GM12878 (cell line): ENCODE measurements at regions not wholly inside any gene's neighbourhood (a gene's known extent, or its start where the extent isn't known, plus 50 kb on each side); places are given as distances from the start of the nearest gene placed in this dataset.

Experiments
- ATAC-seq: fragments of 200-7000 bp; cut with Tn5 transposase; 3 replicates; pipeline ENCODE4 v1.9.1; 2020; ENCODE audit warnings: mild to moderate bottlenecking, moderate library complexity
- BruUV-seq: library from RNA; stranded (reverse); fragments of 400-500 nt; replicated peaks from 2 replicates; lab custom pipeline; 2021; lab: Mats Ljungman, UMichigan
- CTCF ChIA-PET: fragments of 300-600 bp; sonication (Branson Sonifier 250); formaldehyde crosslinking; extraction: SDS; loops from one replicate; lab custom pipeline; 2021; ENCODE audit warnings: inconsistent platforms; lab: Yijun Ruan, JAX
- POLR2A ChIA-PET: fragments of 350-600 bp; formaldehyde crosslinking; extraction: SDS; loops from one replicate; lab custom pipeline; 2021; ENCODE audit warnings: inconsistent platforms; lab: Charles Lee
- RAD21 ChIA-PET: fragments of 300-600 bp; sonication (Branson Sonifier 250); formaldehyde crosslinking; loops from one replicate; lab custom pipeline; 2023; ENCODE audit warnings: antibody characterized with exemption; ENCODE audit not compliant: unreplicated experiment; lab: Charles Lee
- SMC1A ChIA-PET: fragments of 300-600 bp; sonication (Branson Sonifier 250); formaldehyde crosslinking; loops from one replicate; lab custom pipeline; 2023; ENCODE audit not compliant: unreplicated experiment, uncharacterized antibody; lab: Charles Lee
- DNase-seq: peaks from one replicate; pipeline ENCODE4 v3.0.0-alpha.2; 2011; ENCODE audit warnings: low read depth, low spot score
- FAIRE-seq: peaks from 3 replicates; lab custom pipeline; 2011; peaks lifted over from hg19 to GRCh38; lab: Jason Lieb, UNC
- H2AFZ ChIP-seq: 2 replicates; pipeline ENCODE4 v1.6.0; 2011; ENCODE audit warnings: low read depth, low read length, control low read depth; ENCODE audit not compliant: control insufficient read depth
- H3K27ac ChIP-seq: 2 replicates; pipeline ENCODE4 v1.5.1; 2011; ENCODE audit warnings: control low read depth; ENCODE audit not compliant: control insufficient read depth, insufficient read depth
- H3K27me3 ChIP-seq, 2 experiments: replicated peaks in 1 of 2; 2 replicates each; pipeline versions ENCODE4 v1.6.0 to v1.6.1; 2011; ENCODE audit warnings: low read length in 1 of 2; ENCODE audit not compliant: control insufficient read depth in 2 of 2, insufficient read depth in 2 of 2
- H3K36me3 ChIP-seq, 2 experiments: 2 replicates each; pipeline ENCODE4 v1.5.1; 2011; ENCODE audit warnings: low read length in 1 of 2; ENCODE audit not compliant: control insufficient read depth in 2 of 2, insufficient read depth in 2 of 2
- H3K4me1 ChIP-seq: 2 replicates; pipeline ENCODE4 v1.6.1; 2011; ENCODE audit warnings: mild to moderate bottlenecking, low read length, moderate library complexity, mixed read lengths; ENCODE audit not compliant: control insufficient read depth, insufficient read depth
- H3K4me2 ChIP-seq: 2 replicates; pipeline ENCODE4 v1.6.0; 2011; ENCODE audit warnings: control low read depth; ENCODE audit not compliant: control insufficient read depth, insufficient read depth
- H3K4me3 ChIP-seq: fragments of 200-600 bp; sonication (generic); 2 replicates; pipeline ENCODE4 v1.5.1; 2016
- H3K79me2 ChIP-seq: 2 replicates; pipeline ENCODE4 v1.6.0; 2011; ENCODE audit warnings: low read length; ENCODE audit not compliant: control insufficient read depth, insufficient read depth
- H3K9ac ChIP-seq: 2 replicates; pipeline ENCODE4 v1.8.0; 2011; ENCODE audit warnings: low read length, control low read depth, mixed read lengths; ENCODE audit not compliant: control insufficient read depth, insufficient read depth
- H3K9me3 ChIP-seq: replicated peaks from 3 replicates; pipeline ENCODE4 v1.5.1; 2011; ENCODE audit warnings: mild to moderate bottlenecking, low read length; ENCODE audit not compliant: control insufficient read depth, insufficient read depth
- H4K20me1 ChIP-seq: 2 replicates; pipeline ENCODE4 v1.6.0; 2011; ENCODE audit not compliant: control insufficient read depth, insufficient read depth
- BACH1 ChIP-seq: fragments of 450-650 bp; IDR thresholded peaks from 2 replicates; pipeline ENCODE4 v1.6.1; 2017; ENCODE audit warnings: mild to moderate bottlenecking, borderline replicate concordance
- E4F1 ChIP-seq: fragments of 450-650 bp; IDR thresholded peaks from 2 replicates; pipeline ENCODE4 v1.6.1; 2018; ENCODE audit warnings: borderline replicate concordance, mild to moderate bottlenecking; ENCODE audit not compliant: partially characterized antibody
- EED ChIP-seq: sonication (generic); IDR thresholded peaks from 2 replicates; pipeline ENCODE4 v1.6.1; 2016; ENCODE audit warnings: antibody characterized with exemption, low read depth
- ELK1 ChIP-seq: IDR thresholded peaks from 2 replicates; pipeline ENCODE4 v1.6.1; 2012; ENCODE audit warnings: low read depth, low read length, improper control_type of control experiment
- HDAC2 ChIP-seq: fragments of 200-600 bp; sonication (generic); IDR thresholded peaks from 2 replicates; pipeline ENCODE4 v1.6.1; 2017
- HDAC6 ChIP-seq: fragments of 200-600 bp; sonication (generic); IDR thresholded peaks from one replicate; pipeline ENCODE4 v1.8.0; 2017; ENCODE audit warnings: antibody characterized with exemption; ENCODE audit not compliant: unreplicated experiment
- HSF1 ChIP-seq: fragments of 150-350 bp; IDR thresholded peaks from 2 replicates; pipeline ENCODE4 v1.6.1; 2014; ENCODE audit warnings: mild to moderate bottlenecking, low read depth, low read length
- JUNB ChIP-seq: IDR thresholded peaks from 2 replicates; pipeline ENCODE4 v1.6.1; 2016; ENCODE audit warnings: antibody characterized with exemption, mild to moderate bottlenecking
- MLLT1 ChIP-seq: fragments of 450-650 bp; IDR thresholded peaks from 2 replicates; pipeline ENCODE4 v1.6.1; 2016; ENCODE audit warnings: mild to moderate bottlenecking
- MXI1 ChIP-seq: fragments of 150-350 bp; IDR thresholded peaks from 2 replicates; pipeline ENCODE4 v1.6.1; 2011; ENCODE audit warnings: low read depth, mild to moderate bottlenecking, inconsistent platforms, low read length, improper control_type of control experiment
- POLR2A ChIP-seq: IDR thresholded peaks from 2 replicates; pipeline ENCODE4 v1.6.1; 2011; ENCODE audit warnings: low read depth, mild to moderate bottlenecking, low read length
- RELA ChIP-seq: fragments of 450-650 bp; IDR thresholded peaks from 2 replicates; pipeline ENCODE4 v1.8.0; 2014; ENCODE audit warnings: borderline replicate concordance; ENCODE audit not compliant: partially characterized antibody
- RFX5 ChIP-seq: IDR thresholded peaks from 2 replicates; pipeline ENCODE4 v1.6.1; 2011; ENCODE audit warnings: low read depth, low read length, improper control_type of control experiment
- SMARCA5 ChIP-seq: fragments of 450-650 bp; IDR thresholded peaks from 2 replicates; pipeline ENCODE4 v1.6.1; 2017; ENCODE audit warnings: mild to moderate bottlenecking
- SRF ChIP-seq, 2 experiments: IDR thresholded peaks; 2 replicates each; pipeline ENCODE4 v1.6.1; 2011; ENCODE audit warnings: low read depth in 2 of 2, low read length in 2 of 2, mild to moderate bottlenecking in 1 of 2, moderate library complexity in 1 of 2
- STAT3 ChIP-seq: IDR thresholded peaks from 2 replicates; pipeline ENCODE4 v1.6.1; 2011; ENCODE audit warnings: low read depth, low read length, improper control_type of control experiment
- USF2 ChIP-seq: IDR thresholded peaks from 2 replicates; pipeline ENCODE4 v1.6.1; 2011; ENCODE audit warnings: low read depth, low read length, improper control_type of control experiment, borderline replicate concordance
- WGBS: methylation state at CpG from one replicate; pipeline ENCODE4 v1.1.6; 2016; ENCODE audit warnings: low lambda C conversion rate; ENCODE audit not compliant: insufficient replicate concordance, insufficient coverage; ENCODE audit errors: missing lambda C conversion rate; 5-methylcytosine and 5-hydroxymethylcytosine counted together
- in situ Hi-C: fragments of 300-500 bp; cut with MboI; formaldehyde crosslinking; loops from 9 replicates; pipeline ENCODE4 v1.14.3; 2018; ENCODE audit warnings: mixed read lengths
- intact Hi-C: fragments of 100-400 bp; cut with micrococcal nuclease; formaldehyde crosslinking; loops from one replicate; pipeline ENCODE4 v1.14.2; 2022; ENCODE audit not compliant: unreplicated experiment

GRCh38 chr2:162968306-162968705, 129.7 kb upstream of the KCNH7 start:
- H3K36me3 ChIP-seq: no peaks in the 10 kb centered on the region
- SMC1A ChIA-PET: no interaction called here
- RAD21 ChIA-PET: no interaction called here
- CTCF ChIA-PET: no interaction called here
- H3K9me3 ChIP-seq: no peaks in the 10 kb centered on the region
- no peak overlapping the region for H2AFZ ChIP-seq
- 0% methylated on average over 1 of the region's 1 CpG for WGBS
- H3K4me3 ChIP-seq: no peak overlapping the region
- no peak overlapping the region for H3K9ac ChIP-seq
- no peaks in the 10 kb centered on the region for H3K79me2 ChIP-seq
- no peak for TF ChIP-seq EED
- TF ChIP-seq BACH1: no peak
- TF ChIP-seq JUNB: no peak
- no peak for TF ChIP-seq SRF (IDR thresholded peaks at IDR 0.05; ENCODE audit: low read depth in 2 of 2, low read length in 2 of 2)
- TF ChIP-seq RELA: no peak
- no peak for TF ChIP-seq RFX5
- TF ChIP-seq HSF1: no peak
- no peak for TF ChIP-seq MXI1
- TF ChIP-seq POLR2A: no peak
- TF ChIP-seq HDAC2: no peak
- no peak for TF ChIP-seq SMARCA5
- no peak for TF ChIP-seq HDAC6
- TF ChIP-seq STAT3: no peak
- TF ChIP-seq E4F1: no peak
- TF ChIP-seq ELK1: no peak
- TF ChIP-seq MLLT1: no peak
- no peak for TF ChIP-seq USF2
- ATAC-seq (no peak), FAIRE-seq (no peak), DNase-seq (no peak)
- no peaks in the 10 kb centered on the region for H3K27me3 ChIP-seq
- intact Hi-C loops (no loop called here), in situ Hi-C loops (no loop called here)
- no peaks in the 10 kb centered on the region for H3K4me1 ChIP-seq
- POLR2A ChIA-PET: no interaction called here
- BruUV-seq: no TSS peak
- H3K4me2 ChIP-seq: no peak overlapping the region
- H3K27ac ChIP-seq: no peak overlapping the region
- H4K20me1 ChIP-seq: no peaks in the 10 kb centered on the region
